ENCODE measurements at regions not wholly inside any gene's neighbourhood (a gene's known extent, or its start where the extent isn't known, plus 50 kb on each side); places are given as distances from the start of the nearest gene placed in this dataset.

GRCh38 chr3:43884581-43884980, 193.8 kb downstream of the ABHD5 start:
- no peak for TF ChIP-seq CTCF (IDR thresholded peaks at IDR 0.05)
- H3K27me3 ChIP-seq = peaks cover 0 to 3% (median 0%) of the 10 kb centered on the region in 7 donors
- peak overlapping the region in 3 of 10 donors; percentile 26 to 45 (median 28) for H3K27ac ChIP-seq
- peaks cover 0 to 31% (median 14%) of the 10 kb centered on the region in 9 donors for H3K4me1 ChIP-seq
- 70 to 72% methylated on average over 7 of the region's 7 CpGs for WGBS, 2 donors
- intact Hi-C loops (cut with DNase I) = no loop called here
- no peaks in the 10 kb centered on the region for H3K36me3 ChIP-seq
- H3K9me3 ChIP-seq = no peaks in the 10 kb centered on the region
- no peak overlapping the region for H3K4me3 ChIP-seq
- ATAC-seq (no peak), DNase-seq (no peak)

- ATAC-seq (no peak), DNase-seq (no peak)
- Histone ChIP-seq H3K9me3 (no peaks in the 10 kb centered on the region), H3K36me3 (no peaks in the 10 kb centered on the region), H3K4me3 (no peak overlapping the region), H3K4me1 (peaks cover 0 to 31% (median 14%) of the 10 kb centered on the region in 9 donors), H3K27me3 (peaks cover 0 to 9% (median under 1%) of the 10 kb centered on the region in 7 donors), H3K27ac (no peak overlapping the region)
- no peak for TF ChIP-seq CTCF (IDR thresholded peaks at IDR 0.05)
- intact Hi-C loops (cut with DNase I) = no loop called here
- 30 to 44% methylated on average over 3 of the region's 3 CpGs for WGBS, 2 donors
These were observed 195.3 kb downstream of the ABHD5 start for GRCh38 chr3:43885908-43886618.

GRCh38 chr3:43892061-43892460, 201.3 kb downstream of the ABHD5 start:
- no peak for TF ChIP-seq CTCF (IDR thresholded peaks at IDR 0.05)
- 70 to 71% methylated on average over 6 of the region's 6 CpGs for WGBS, 2 donors

GRCh38 chr3:43892526-43892925, 201.8 kb downstream of the ABHD5 start:
- peaks cover 0 to 14% (median 11%) of the 10 kb centered on the region in 9 donors for H3K4me1 ChIP-seq
- H3K9me3 ChIP-seq = no peaks in the 10 kb centered on the region
- ATAC-seq = no peak
- TF ChIP-seq CTCF (IDR thresholded peaks at IDR 0.05) = no peak
- WGBS, 2 donors = 44 to 53% methylated on average over 7 of the region's 7 CpGs
- H3K4me3 ChIP-seq = no peak overlapping the region
- DNase-seq = no peak
- H3K36me3 ChIP-seq = no peaks in the 10 kb centered on the region
- no peak overlapping the region for H3K27ac ChIP-seq
- peaks cover 0 to 55% (median 44%) of the 10 kb centered on the region in 7 donors for H3K27me3 ChIP-seq
- intact Hi-C loops (cut with DNase I) = no loop called here

More at GRCh38 chr3:43892061-43892460, 201.3 kb downstream of the ABHD5 start:
- H3K27me3 ChIP-seq = peaks cover 0 to 55% (median 44%) of the 10 kb centered on the region in 7 donors
- H3K4me3 ChIP-seq = no peak overlapping the region
- H3K27ac ChIP-seq = no peak overlapping the region
- no peaks in the 10 kb centered on the region for H3K36me3 ChIP-seq
- H3K4me1 ChIP-seq = peaks cover 0 to 14% (median 11%) of the 10 kb centered on the region in 9 donors
- no peak for DNase-seq
- intact Hi-C loops (cut with DNase I) = no loop called here
- no peak for ATAC-seq
- H3K9me3 ChIP-seq = no peaks in the 10 kb centered on the region
